Smooth muscle cell (in vitro differentiated cells): ENCODE measurements at regions not wholly inside any gene's neighbourhood (a gene's known extent, or its start where the extent isn't known, plus 50 kb on each side); places are given as distances from the start of the nearest gene placed in this dataset.

ENCODE experiments used
- DNase-seq: peaks from one replicate; lab custom pipeline; 2025; ENCODE audit not compliant: unreplicated experiment; lab: John Stamatoyannopoulos, UW
- H2AFZ ChIP-seq: fragments of 200-600 bp; sonication (generic); 2 replicates; pipeline ENCODE4 v1.6.0; 2016; ENCODE audit warnings: antibody characterized with exemption, low read depth, mild to moderate bottlenecking
- H3F3A ChIP-seq: fragments of 200-600 bp; sonication (generic); 2 replicates; pipeline ENCODE4 v1.6.0; 2017; ENCODE audit warnings: antibody characterized with exemption, low read depth
- H3K27ac ChIP-seq: fragments of 200-600 bp; sonication (generic); 2 replicates; pipeline ENCODE4 v1.5.1; 2016; ENCODE audit warnings: low read depth, mild to moderate bottlenecking
- H3K27me3 ChIP-seq: fragments of 200-600 bp; sonication (generic); 2 replicates; pipeline ENCODE4 v1.6.1; 2016; ENCODE audit warnings: low read depth, mild to moderate bottlenecking
- H3K36me3 ChIP-seq: fragments of 200-600 bp; sonication (generic); 2 replicates; pipeline ENCODE4 v1.5.1; 2016; ENCODE audit warnings: low read depth
- H3K4me1 ChIP-seq: fragments of 200-600 bp; sonication (generic); 2 replicates; pipeline ENCODE4 v1.5.1; 2016; ENCODE audit warnings: low read depth
- H3K4me2 ChIP-seq: fragments of 200-600 bp; sonication (generic); 2 replicates; pipeline ENCODE4 v1.6.0; 2016; ENCODE audit warnings: mild to moderate bottlenecking
- H3K4me3 ChIP-seq: fragments of 200-600 bp; sonication (generic); 2 replicates; pipeline ENCODE4 v1.5.1; 2016; ENCODE audit warnings: mild to moderate bottlenecking
- H3K79me2 ChIP-seq: fragments of 200-600 bp; sonication (generic); 2 replicates; pipeline ENCODE4 v1.6.0; 2016; ENCODE audit warnings: low read depth, mild to moderate bottlenecking
- H3K9ac ChIP-seq: fragments of 200-600 bp; sonication (generic); 2 replicates; pipeline ENCODE4 v1.6.0; 2016; ENCODE audit warnings: low read depth
- H3K9me3 ChIP-seq: fragments of 200-600 bp; sonication (generic); replicated peaks from 2 replicates; pipeline ENCODE4 v1.5.1; 2016; ENCODE audit warnings: low read depth
- H4K20me1 ChIP-seq: fragments of 200-600 bp; sonication (generic); 2 replicates; pipeline ENCODE4 v1.6.0; 2016; ENCODE audit warnings: low read depth
- CTCF ChIP-seq: fragments of 200-600 bp; sonication (generic); IDR thresholded peaks from 2 replicates; pipeline ENCODE4 v1.5.1; 2017; ENCODE audit warnings: borderline replicate concordance, mild to moderate bottlenecking, antibody characterized with exemption; ENCODE audit not compliant: insufficient read depth, poor library complexity, severe bottlenecking
- WGBS: methylation state at CpG from one replicate; pipeline ENCODE4 v1.1.7; 2016; ENCODE audit warnings: low lambda C conversion rate; 5-methylcytosine and 5-hydroxymethylcytosine counted together

- no peaks in the 10 kb centered on the region for H3K36me3 ChIP-seq
- peaks cover 19% of the 10 kb centered on the region for H3K4me1 ChIP-seq
- 91% methylated on average over 5 of the region's 5 CpGs for WGBS
- H3F3A ChIP-seq = no peaks in the 10 kb centered on the region
- H3K9me3 ChIP-seq = no peaks in the 10 kb centered on the region
- no peak overlapping the region for H2AFZ ChIP-seq
- no peak for TF ChIP-seq CTCF
- H3K4me2 ChIP-seq = no peak overlapping the region
- no peak for DNase-seq
- H3K9ac ChIP-seq = no peak overlapping the region
- no peak overlapping the region for H3K27ac ChIP-seq
- H3K27me3 ChIP-seq = no peaks in the 10 kb centered on the region
- no peaks in the 10 kb centered on the region for H3K79me2 ChIP-seq
- no peaks in the 10 kb centered on the region for H4K20me1 ChIP-seq
- no peak overlapping the region for H3K4me3 ChIP-seq
Measured at GRCh38 chr9:16309082-16309468, 561.4 kb downstream of the BNC2 start.

- no peak overlapping the region for H3K27ac ChIP-seq
- H3K9me3 ChIP-seq = no peaks in the 10 kb centered on the region
- no peak overlapping the region for H3K4me3 ChIP-seq
- no peak for TF ChIP-seq CTCF
- H3K4me1 ChIP-seq = peaks cover 13% of the 10 kb centered on the region
- no peak overlapping the region for H3K4me2 ChIP-seq
- no peak overlapping the region for H2AFZ ChIP-seq
- no peaks in the 10 kb centered on the region for H3K36me3 ChIP-seq
- DNase-seq = no peak
- H4K20me1 ChIP-seq = no peaks in the 10 kb centered on the region
- H3K9ac ChIP-seq = no peak overlapping the region
- H3K27me3 ChIP-seq = no peaks in the 10 kb centered on the region
- no peaks in the 10 kb centered on the region for H3F3A ChIP-seq
- no peaks in the 10 kb centered on the region for H3K79me2 ChIP-seq
- whole genome bisulfite sequencing = 78% methylated on average over 24 of the region's 24 CpGs
Measured at GRCh38 chr9:16309469-16310271, 560.8 kb downstream of the BNC2 start.

- no peak overlapping the region for H3K4me2 ChIP-seq
- H3K4me3 ChIP-seq = no peak overlapping the region
- H3K36me3 ChIP-seq = no peaks in the 10 kb centered on the region
- no peaks in the 10 kb centered on the region for H3K9me3 ChIP-seq
- no peak overlapping the region for H2AFZ ChIP-seq
- H3K4me1 ChIP-seq = peaks cover 13% of the 10 kb centered on the region
- no peaks in the 10 kb centered on the region for H3K27me3 ChIP-seq
- H3F3A ChIP-seq = no peaks in the 10 kb centered on the region
- H3K27ac ChIP-seq = no peak overlapping the region
- no peaks in the 10 kb centered on the region for H4K20me1 ChIP-seq
- H3K79me2 ChIP-seq = no peaks in the 10 kb centered on the region
- no peak overlapping the region for H3K9ac ChIP-seq
- TF ChIP-seq CTCF = no peak
- DNase-seq = no peak
- WGBS = 73% methylated on average over 26 of the region's 26 CpGs
Measured at GRCh38 chr9:16310278-16311110, 560.0 kb downstream of the BNC2 start.
